Smooth muscle cell (in vitro differentiated cells): ENCODE measurements at regions not wholly inside any gene's neighbourhood (a gene's known extent, or its start where the extent isn't known, plus 50 kb on each side); places are given as distances from the start of the nearest gene placed in this dataset.

ENCODE experiments used
- DNase-seq: peaks from one replicate; lab custom pipeline; 2025; ENCODE audit not compliant: unreplicated experiment; lab: John Stamatoyannopoulos, UW
- H2AFZ ChIP-seq: fragments of 200-600 bp; sonication (generic); 2 replicates; pipeline ENCODE4 v1.6.0; 2016; ENCODE audit warnings: antibody characterized with exemption, low read depth, mild to moderate bottlenecking
- H3F3A ChIP-seq: fragments of 200-600 bp; sonication (generic); 2 replicates; pipeline ENCODE4 v1.6.0; 2017; ENCODE audit warnings: antibody characterized with exemption, low read depth
- H3K27ac ChIP-seq: fragments of 200-600 bp; sonication (generic); 2 replicates; pipeline ENCODE4 v1.5.1; 2016; ENCODE audit warnings: low read depth, mild to moderate bottlenecking
- H3K27me3 ChIP-seq: fragments of 200-600 bp; sonication (generic); 2 replicates; pipeline ENCODE4 v1.6.1; 2016; ENCODE audit warnings: low read depth, mild to moderate bottlenecking
- H3K36me3 ChIP-seq: fragments of 200-600 bp; sonication (generic); 2 replicates; pipeline ENCODE4 v1.5.1; 2016; ENCODE audit warnings: low read depth
- H3K4me1 ChIP-seq: fragments of 200-600 bp; sonication (generic); 2 replicates; pipeline ENCODE4 v1.5.1; 2016; ENCODE audit warnings: low read depth
- H3K4me2 ChIP-seq: fragments of 200-600 bp; sonication (generic); 2 replicates; pipeline ENCODE4 v1.6.0; 2016; ENCODE audit warnings: mild to moderate bottlenecking
- H3K4me3 ChIP-seq: fragments of 200-600 bp; sonication (generic); 2 replicates; pipeline ENCODE4 v1.5.1; 2016; ENCODE audit warnings: mild to moderate bottlenecking
- H3K79me2 ChIP-seq: fragments of 200-600 bp; sonication (generic); 2 replicates; pipeline ENCODE4 v1.6.0; 2016; ENCODE audit warnings: low read depth, mild to moderate bottlenecking
- H3K9ac ChIP-seq: fragments of 200-600 bp; sonication (generic); 2 replicates; pipeline ENCODE4 v1.6.0; 2016; ENCODE audit warnings: low read depth
- H3K9me3 ChIP-seq: fragments of 200-600 bp; sonication (generic); replicated peaks from 2 replicates; pipeline ENCODE4 v1.5.1; 2016; ENCODE audit warnings: low read depth
- H4K20me1 ChIP-seq: fragments of 200-600 bp; sonication (generic); 2 replicates; pipeline ENCODE4 v1.6.0; 2016; ENCODE audit warnings: low read depth
- WGBS: methylation state at CpG from one replicate; pipeline ENCODE4 v1.1.7; 2016; ENCODE audit warnings: low lambda C conversion rate; 5-methylcytosine and 5-hydroxymethylcytosine counted together
- TF ChIP-seq, protein P1 (sequence below): fragments of 200-600 bp; sonication (generic); IDR thresholded peaks from 2 replicates; pipeline ENCODE4 v1.5.1; 2017; ENCODE audit warnings: borderline replicate concordance, mild to moderate bottlenecking, antibody characterized with exemption; ENCODE audit not compliant: insufficient read depth, poor library complexity, severe bottlenecking

DNA sequence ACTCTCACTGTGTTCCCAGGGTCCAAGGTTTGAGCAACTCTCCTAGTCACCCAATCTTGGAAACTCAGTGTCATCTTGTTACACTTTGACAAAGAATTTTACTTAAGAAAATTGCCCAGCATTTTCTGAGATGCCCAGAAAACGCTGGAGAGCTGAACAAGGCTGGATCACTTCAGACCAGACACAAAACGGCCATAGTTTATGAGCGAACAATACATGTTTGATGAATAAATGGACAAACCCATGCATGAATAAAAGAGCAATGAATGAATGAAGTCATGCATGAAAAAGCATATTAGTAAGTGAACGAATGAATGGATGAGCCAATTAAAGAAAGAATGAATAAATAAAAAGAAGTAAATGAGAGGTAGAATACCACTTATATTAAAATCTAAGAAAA, 103.8 kb downstream of the MATN1 start:
- Histone ChIP-seq H3K36me3 (no peaks in the 10 kb centered on the region), H3K27me3 (peaks cover 3% of the 10 kb centered on the region), H2AFZ (no peak overlapping the region), H3K4me2 (no peak overlapping the region), H3K4me1 (no peaks in the 10 kb centered on the region), H3K9ac (no peak overlapping the region), H3K27ac (no peak overlapping the region), H3K79me2 (no peaks in the 10 kb centered on the region), H4K20me1 (no peaks in the 10 kb centered on the region), H3K4me3 (no peak overlapping the region), H3K9me3 (peaks cover 6% of the 10 kb centered on the region), H3F3A (no peaks in the 10 kb centered on the region)
- no peak for DNase-seq
- 91% methylated on average over 4 of the region's 4 CpGs for WGBS
- TF ChIP-seq, protein P1, sequence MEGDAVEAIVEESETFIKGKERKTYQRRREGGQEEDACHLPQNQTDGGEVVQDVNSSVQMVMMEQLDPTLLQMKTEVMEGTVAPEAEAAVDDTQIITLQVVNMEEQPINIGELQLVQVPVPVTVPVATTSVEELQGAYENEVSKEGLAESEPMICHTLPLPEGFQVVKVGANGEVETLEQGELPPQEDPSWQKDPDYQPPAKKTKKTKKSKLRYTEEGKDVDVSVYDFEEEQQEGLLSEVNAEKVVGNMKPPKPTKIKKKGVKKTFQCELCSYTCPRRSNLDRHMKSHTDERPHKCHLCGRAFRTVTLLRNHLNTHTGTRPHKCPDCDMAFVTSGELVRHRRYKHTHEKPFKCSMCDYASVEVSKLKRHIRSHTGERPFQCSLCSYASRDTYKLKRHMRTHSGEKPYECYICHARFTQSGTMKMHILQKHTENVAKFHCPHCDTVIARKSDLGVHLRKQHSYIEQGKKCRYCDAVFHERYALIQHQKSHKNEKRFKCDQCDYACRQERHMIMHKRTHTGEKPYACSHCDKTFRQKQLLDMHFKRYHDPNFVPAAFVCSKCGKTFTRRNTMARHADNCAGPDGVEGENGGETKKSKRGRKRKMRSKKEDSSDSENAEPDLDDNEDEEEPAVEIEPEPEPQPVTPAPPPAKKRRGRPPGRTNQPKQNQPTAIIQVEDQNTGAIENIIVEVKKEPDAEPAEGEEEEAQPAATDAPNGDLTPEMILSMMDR: no peak

DNA sequence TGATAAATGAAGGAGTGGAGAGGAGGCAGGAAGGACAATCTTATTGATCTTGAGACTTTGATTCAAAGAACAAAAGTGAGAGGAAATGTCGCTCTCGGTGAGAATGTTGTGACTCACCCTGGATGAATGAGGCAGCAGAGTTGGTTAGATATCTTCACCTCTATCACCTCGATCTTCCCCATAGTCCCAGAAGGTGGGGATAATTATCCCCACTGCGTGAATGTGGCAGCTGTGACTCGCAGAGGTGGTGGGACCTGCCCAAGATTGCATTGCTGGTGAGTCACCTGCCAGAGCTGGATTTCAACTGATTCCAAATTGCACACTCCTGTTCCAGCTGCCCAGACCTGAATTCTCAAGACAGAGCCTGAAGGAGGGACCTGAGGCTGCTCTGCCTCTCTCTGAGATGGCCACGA, 105.0 kb downstream of the MATN1 start:
- no peaks in the 10 kb centered on the region for H3K4me1 ChIP-seq
- H3F3A ChIP-seq: no peaks in the 10 kb centered on the region
- H3K9me3 ChIP-seq: no peaks in the 10 kb centered on the region
- no peak overlapping the region for H3K9ac ChIP-seq
- peak overlapping the region; percentile 49 for H3K27ac ChIP-seq
- H3K4me3 ChIP-seq: no peak overlapping the region
- no peaks in the 10 kb centered on the region for H3K36me3 ChIP-seq
- H3K79me2 ChIP-seq: no peaks in the 10 kb centered on the region
- DNase-seq: no peak
- peaks cover 3% of the 10 kb centered on the region for H3K27me3 ChIP-seq
- WGBS: 30% methylated on average over 6 of the region's 6 CpGs
- H2AFZ ChIP-seq: no peak overlapping the region
- TF ChIP-seq, protein P1: no peak
- no peak overlapping the region for H3K4me2 ChIP-seq
- no peaks in the 10 kb centered on the region for H4K20me1 ChIP-seq

DNA sequence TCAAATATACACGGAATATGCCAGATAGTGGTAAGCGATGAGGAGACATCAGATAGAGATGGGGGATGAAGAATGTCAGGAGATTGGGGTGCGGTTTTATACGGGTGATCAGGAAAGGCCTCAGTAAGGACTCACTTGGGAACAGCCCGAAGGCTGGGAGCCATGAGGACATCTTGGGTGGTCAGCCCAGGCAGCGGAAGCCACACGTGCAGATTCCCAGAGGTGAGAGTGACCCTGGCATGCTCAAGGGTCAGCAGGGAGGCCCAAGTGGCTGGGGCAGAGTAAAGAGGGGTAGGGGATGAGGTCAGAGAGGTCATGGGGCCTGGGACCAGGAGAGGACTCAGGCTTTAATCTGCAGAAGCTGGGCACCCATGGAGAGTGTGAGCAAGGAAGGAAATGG, 106.6 kb downstream of the MATN1 start:
- H3K27me3 ChIP-seq: peaks cover 3% of the 10 kb centered on the region
- no peak for DNase-seq
- H3K9me3 ChIP-seq: no peaks in the 10 kb centered on the region
- no peaks in the 10 kb centered on the region for H4K20me1 ChIP-seq
- no peak overlapping the region for H3K9ac ChIP-seq
- no peak overlapping the region for H3K4me2 ChIP-seq
- no peaks in the 10 kb centered on the region for H3K79me2 ChIP-seq
- H3K4me1 ChIP-seq: no peaks in the 10 kb centered on the region
- H3F3A ChIP-seq: no peaks in the 10 kb centered on the region
- H3K4me3 ChIP-seq: no peak overlapping the region
- H2AFZ ChIP-seq: no peak overlapping the region
- no peak overlapping the region for H3K27ac ChIP-seq
- no peaks in the 10 kb centered on the region for H3K36me3 ChIP-seq
- TF ChIP-seq, protein P1: no peak
- WGBS: 90% methylated on average over 7 of the region's 7 CpGs

DNA sequence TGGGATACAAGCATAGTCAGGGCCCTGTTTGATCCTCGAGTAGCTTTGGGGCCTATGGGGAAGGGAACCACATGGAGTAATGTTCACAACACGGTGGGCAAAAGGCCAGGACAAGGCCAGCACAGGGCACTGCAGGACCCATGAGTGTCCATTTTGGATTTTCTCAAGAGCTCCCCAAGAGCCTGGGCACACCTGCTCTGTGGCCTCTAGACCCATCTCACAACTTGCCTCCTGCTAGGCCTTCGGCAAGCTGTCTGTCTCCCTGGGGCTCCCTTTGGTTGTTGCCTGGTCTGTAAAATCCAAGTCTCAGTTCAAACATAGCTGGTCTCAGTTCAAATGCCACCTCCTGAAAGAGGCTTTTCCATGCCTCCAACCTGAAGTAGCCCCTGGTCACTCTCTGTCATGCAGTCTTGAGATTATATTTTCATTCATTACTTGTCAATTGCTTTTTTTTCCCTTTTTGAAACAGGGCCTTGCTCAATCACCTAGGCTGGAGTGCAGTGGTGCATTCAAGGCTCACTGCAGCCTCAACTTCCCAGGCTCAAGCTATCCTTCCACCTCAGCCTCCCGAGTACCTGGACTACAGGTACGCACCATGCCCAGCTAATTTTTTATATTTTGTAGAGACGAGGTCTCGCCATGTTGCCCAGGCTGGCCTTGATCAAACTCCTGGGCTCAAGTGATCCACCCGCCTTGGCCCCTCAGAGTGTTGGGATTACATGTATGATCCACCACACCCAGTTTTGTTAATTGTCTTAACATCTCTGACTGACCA, 107.4 kb downstream of the MATN1 start:
- Histone ChIP-seq H3K79me2 (no peaks in the 10 kb centered on the region), H2AFZ (no peak overlapping the region), H3K36me3 (no peaks in the 10 kb centered on the region), H3K27ac (no peak overlapping the region), H4K20me1 (no peaks in the 10 kb centered on the region), H3K9ac (no peak overlapping the region), H3K4me3 (no peak overlapping the region), H3F3A (no peaks in the 10 kb centered on the region), H3K27me3 (peaks cover 3% of the 10 kb centered on the region), H3K4me2 (no peak overlapping the region), H3K4me1 (no peaks in the 10 kb centered on the region), H3K9me3 (no peaks in the 10 kb centered on the region)
- TF ChIP-seq, protein P1: no peak
- no peak for DNase-seq
- WGBS: 95% methylated on average over 8 of the region's 8 CpGs
